Adrenal gland (tissue), 9 donors: ENCODE measurements at regions not wholly inside any gene's neighbourhood (a gene's known extent, or its start where the extent isn't known, plus 50 kb on each side); places are given as distances from the start of the nearest gene placed in this dataset.

Experiments
- DNase-seq, 7 donors: peaks; one replicate each; pipeline ENCODE4 v3.0.0-alpha.2; 2019 to 2020
- H3K27ac ChIP-seq, 5 donors: fragments of 200-600 bp; sonication (generic) in 4 of 5; 1 replicate in 3 of 5; 2 replicates in 2 of 5; pipeline versions ENCODE4 v1.5.1 to v1.8.0; 2016 to 2020; ENCODE audit warnings: mild to moderate bottlenecking in 1 of 5
- H3K27me3 ChIP-seq: fragments of 200-600 bp; 2 replicates; pipeline ENCODE4 v1.8.0; 2021
- H3K36me3 ChIP-seq, 2 donors: fragments of 200-600 bp; replicated peaks in 1 of 2; 1 replicate in 1 of 2; 2 replicates in 1 of 2; pipeline versions ENCODE4 v1.5.1 to v1.8.0; 2018 to 2022
- H3K4me1 ChIP-seq, 2 donors: fragments of 200-600 bp; replicated peaks in 1 of 2; 1 replicate in 1 of 2; 2 replicates in 1 of 2; pipeline versions ENCODE4 v1.5.1 to v1.8.0; 2018 to 2021
- H3K4me3 ChIP-seq, 4 donors: fragments of 200-600 bp; sonication (generic) in 3 of 4; one replicate each; pipeline ENCODE4 v1.5.1; 2016 to 2018
- H3K9me3 ChIP-seq, 3 donors: fragments of 200-600 bp; sonication (generic) in 1 of 3; replicated peaks in 1 of 3; 1 replicate in 2 of 3; 2 replicates in 1 of 3; pipeline versions ENCODE4 v1.5.1 to v1.8.0; 2016 to 2021
- CTCF ChIP-seq, 6 experiments: fragments of 450-650 bp in 4 of 6; fragments of 200-600 bp in 2 of 6; sonication (generic) in 1 of 6; IDR thresholded peaks; 1 replicate in 5 of 6; 2 replicates in 1 of 6; pipeline versions ENCODE4 v1.5.1 to v1.8.0; 2016 to 2021; ENCODE audit warnings: antibody characterized with exemption in 6 of 6, mild to moderate bottlenecking in 2 of 6, moderate library complexity in 1 of 6
- POLR2A ChIP-seq, 2 donors: fragments of 450-650 bp; IDR thresholded peaks; one replicate each; pipeline ENCODE4 v1.6.1; 2017; ENCODE audit warnings: antibody characterized with exemption in 2 of 2, mild to moderate bottlenecking in 2 of 2, moderate library complexity in 1 of 2
- WGBS, 4 donors: extraction: QIAGEN DNeasy Blood & Tissue Kit in 2 of 4; methylation state at CpG; one replicate each; pipeline versions ENCODE4 v1.1.5 to v1.1.7; 2013 to 2017; 5-methylcytosine and 5-hydroxymethylcytosine counted together
- intact Hi-C, 2 donors: fragments of 100-400 bp; cut with DNase I; formaldehyde crosslinking; loops; one replicate each; pipeline versions ENCODE4 v1.14.1 to v1.15.0; 2022 to 2023
- donor health status: healthy with polysubstance abuse.
- donor health status: Bipolar disorder and iron deficiency.
- donor health status: DM: yes; HTN: yes; CAD: no.
- donor health status: DM: no; HTN: no; CAD: no.
- donor health status: DM: no; HTN: no; CAD: no.

DNA sequence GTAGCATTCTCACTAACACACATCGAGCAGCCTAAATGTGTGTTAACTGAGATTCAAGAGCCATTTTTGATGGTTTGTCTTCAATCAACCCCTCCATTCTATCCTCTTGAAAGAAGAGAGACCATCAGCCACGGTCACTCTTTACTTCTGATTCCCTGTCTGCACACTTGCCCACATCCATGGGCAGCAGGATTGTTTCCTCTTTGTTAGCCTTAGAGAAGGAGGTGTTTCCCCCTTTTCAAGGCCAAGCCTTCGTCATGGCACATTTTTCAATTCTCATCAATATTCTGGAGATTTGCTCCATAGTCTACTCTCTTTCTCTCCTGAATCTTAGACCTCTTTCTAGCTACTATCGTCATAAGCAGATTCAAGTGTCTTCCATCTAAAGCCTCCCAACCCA lies 522.4 kb upstream of the NAALADL2 start:
- Histone ChIP-seq H3K4me3 (no peak overlapping the region), H3K4me1 (no peaks in the 10 kb centered on the region), H3K9me3 (no peaks in the 10 kb centered on the region), H3K27ac (peak overlapping the region in 2 of 5 donors; percentile 3 to 37), H3K36me3 (no peaks in the 10 kb centered on the region), H3K27me3 (no peaks in the 10 kb centered on the region)
- 55 to 70% (median 68%) methylated on average over 4 of the region's 4 CpGs for WGBS, 4 donors
- peak in 1 of 7 donors; percentile 2 for DNase-seq
- no peak for TF ChIP-seq CTCF (IDR thresholded peaks at IDR 0.05)
- no peak for TF ChIP-seq POLR2A (IDR thresholded peaks at IDR 0.05)
- intact Hi-C loops: no loop called here

DNA sequence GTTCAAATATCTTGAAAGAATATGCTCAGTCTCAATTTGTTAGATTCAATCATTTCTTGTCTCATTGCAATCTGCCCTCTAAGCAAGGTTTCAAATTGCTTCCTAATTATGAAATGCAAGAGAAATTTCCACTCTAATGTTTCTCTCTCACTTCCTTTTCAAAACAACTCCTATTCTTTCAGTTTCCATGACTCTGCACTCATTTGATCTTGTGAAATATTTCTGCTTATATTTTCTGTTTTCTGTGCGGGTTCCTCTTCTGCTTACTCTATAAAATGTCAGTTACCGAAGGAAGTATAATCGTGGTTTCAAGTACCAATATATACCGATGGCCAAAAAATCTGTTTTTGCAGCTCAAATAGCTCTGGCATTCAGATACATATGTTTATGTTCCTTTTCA lies 521.9 kb upstream of the NAALADL2 start:
- no peaks in the 10 kb centered on the region for H3K36me3 ChIP-seq
- H3K9me3 ChIP-seq: no peaks in the 10 kb centered on the region
- TF ChIP-seq POLR2A (IDR thresholded peaks at IDR 0.05): no peak
- no peak for TF ChIP-seq CTCF (IDR thresholded peaks at IDR 0.05)
- no peak overlapping the region for H3K4me3 ChIP-seq
- intact Hi-C loops: no loop called here
- no peak for DNase-seq
- 62 to 70% (median 63%) methylated on average over 4 of the region's 4 CpGs for WGBS, 4 donors
- H3K4me1 ChIP-seq: no peaks in the 10 kb centered on the region
- H3K27me3 ChIP-seq: no peaks in the 10 kb centered on the region
- peak overlapping the region in 1 of 5 donors; percentile 37 for H3K27ac ChIP-seq

GRCh38 chr3:174340624-174341587 lies 518.2 kb upstream of the NAALADL2 start:
- no peak for DNase-seq
- Histone ChIP-seq H3K27ac (no peak overlapping the region), H3K4me1 (no peaks in the 10 kb centered on the region), H3K9me3 (no peaks in the 10 kb centered on the region), H3K36me3 (no peaks in the 10 kb centered on the region), H3K27me3 (no peaks in the 10 kb centered on the region), H3K4me3 (no peak overlapping the region)
- TF ChIP-seq POLR2A (IDR thresholded peaks at IDR 0.05) (no peak), CTCF (IDR thresholded peaks at IDR 0.05) (no peak)
- intact Hi-C loops: no loop called here
- 82 to 86% (median 85%) methylated on average over 3 of the region's 3 CpGs for WGBS, 4 donors

DNA sequence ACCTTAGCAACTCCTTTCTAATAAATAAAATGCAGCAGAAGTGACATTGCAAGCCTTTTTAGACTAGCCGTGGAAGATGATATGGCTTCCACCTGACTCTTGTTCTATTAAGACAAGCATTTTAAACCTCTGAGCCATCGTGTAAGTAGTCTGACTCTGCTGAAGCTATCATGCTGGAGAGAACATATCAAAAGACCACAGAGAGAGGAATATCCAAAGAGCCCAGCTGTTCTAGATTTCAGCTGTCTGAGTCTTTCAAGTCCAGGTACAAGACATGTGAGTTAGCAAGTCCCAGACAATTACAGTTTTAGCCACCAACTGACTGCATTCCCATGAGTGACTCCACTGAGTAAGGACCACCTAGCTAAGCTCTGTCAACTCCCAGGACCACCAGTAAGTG lies 517.0 kb upstream of the NAALADL2 start:
- Histone ChIP-seq H3K27me3 (no peaks in the 10 kb centered on the region), H3K4me3 (no peak overlapping the region), H3K36me3 (no peaks in the 10 kb centered on the region), H3K27ac (no peak overlapping the region), H3K9me3 (no peaks in the 10 kb centered on the region), H3K4me1 (no peaks in the 10 kb centered on the region)
- 54 to 87% (median 65%) methylated on average over 2 of the region's 2 CpGs for WGBS, 4 donors
- no peak for DNase-seq
- no peak for TF ChIP-seq POLR2A (IDR thresholded peaks at IDR 0.05)
- intact Hi-C loops: no loop called here
